HPDE6-E6E7 (cell line): ENCODE measurements at regions not wholly inside any gene's neighbourhood (a gene's known extent, or its start where the extent isn't known, plus 50 kb on each side); places are given as distances from the start of the nearest gene placed in this dataset.
A peak's percentile ranks its signal among the peaks of the same experiment; 100 is the strongest.
"Not testable (repeated sequence)": the region's sequence is repeated elsewhere in the genome, so short reads cannot be mapped to it uniquely, and the experiment has no call there.

Experiments
- DNase-seq: peaks from one replicate; pipeline ENCODE4 v3.0.0; 2011; ENCODE audit warnings: missing footprints; ENCODE audit errors: extremely low spot score

DNA sequence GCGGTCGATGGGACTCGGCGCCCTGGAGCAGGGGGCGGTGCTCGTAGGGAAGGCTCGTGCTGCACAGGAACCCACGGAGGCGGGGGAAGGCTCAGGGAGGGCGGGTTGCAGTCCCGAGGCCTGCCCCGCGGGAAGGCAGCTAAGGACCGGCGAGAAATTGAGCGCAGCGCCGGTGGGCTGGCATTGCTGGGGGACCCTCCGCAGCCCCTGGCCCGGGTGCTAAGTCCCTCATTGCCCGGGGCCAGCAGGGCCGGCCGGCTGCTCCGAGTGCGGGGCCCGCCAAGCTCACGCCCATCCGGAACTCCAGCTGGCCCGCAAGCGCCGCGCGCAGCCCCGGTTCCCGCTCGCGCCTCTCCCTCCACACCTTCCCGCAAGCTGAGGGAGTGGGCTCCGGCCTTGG, 576.8 kb upstream of the LINC00305 start:
- DNase-seq, result not testable (repeated sequence)

GRCh38 chr18:64720781-64721464, 572.0 kb upstream of the LINC00305 start:
- no peak for DNase-seq

DNA sequence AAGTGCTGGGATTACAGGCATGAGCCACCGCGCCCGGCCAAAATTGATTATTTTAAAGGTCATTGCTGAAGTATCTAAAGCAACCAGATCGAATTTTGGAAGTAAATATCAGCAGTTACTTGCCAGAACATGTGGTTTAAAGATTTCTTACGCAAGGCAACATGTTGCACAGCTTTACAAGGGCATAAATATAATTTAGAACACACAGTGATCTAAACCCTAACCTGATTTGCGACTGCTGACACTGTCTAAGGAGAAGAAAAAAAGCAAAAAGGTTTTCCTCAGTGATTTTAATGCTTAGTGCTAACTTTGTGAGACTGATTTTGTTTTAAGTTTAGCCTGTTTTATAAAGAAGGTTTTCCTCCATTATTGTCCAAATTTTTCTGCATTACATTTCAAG, 569.9 kb upstream of the LINC00305 start:
- no peak for DNase-seq

GRCh38 chr18:64717026-64717425, 568.1 kb upstream of the LINC00305 start:
- DNase-seq, result peak; percentile 32

DNA sequence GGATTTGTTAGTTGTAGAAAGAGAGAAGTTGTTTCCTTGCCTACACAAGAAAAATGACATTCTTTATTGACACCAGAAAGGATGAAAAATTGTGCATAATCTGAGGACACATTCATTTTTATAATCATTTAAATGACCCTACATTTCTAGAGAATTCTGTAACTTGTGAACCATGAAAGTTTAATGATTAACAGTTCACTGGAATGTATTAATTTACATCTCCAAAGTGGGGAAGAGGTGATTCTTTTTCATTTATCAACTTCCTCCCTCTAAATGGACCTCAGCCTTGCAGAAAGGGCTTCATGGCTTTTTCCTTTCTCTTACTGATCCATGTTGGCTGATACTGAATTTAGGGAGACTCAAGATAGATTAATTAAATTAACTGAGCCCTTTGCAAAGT, 565.2 kb upstream of the LINC00305 start:
- no peak for DNase-seq

GRCh38 chr18:64713284-64713683, 564.4 kb upstream of the LINC00305 start:
- no peak for DNase-seq

- DNase-seq, result no peak
These were observed 563.1 kb upstream of the LINC00305 start for GRCh38 chr18:64712035-64712434.

- DNase-seq, result no peak
These were observed 561.4 kb upstream of the LINC00305 start for GRCh38 chr18:64710105-64710861.

DNA sequence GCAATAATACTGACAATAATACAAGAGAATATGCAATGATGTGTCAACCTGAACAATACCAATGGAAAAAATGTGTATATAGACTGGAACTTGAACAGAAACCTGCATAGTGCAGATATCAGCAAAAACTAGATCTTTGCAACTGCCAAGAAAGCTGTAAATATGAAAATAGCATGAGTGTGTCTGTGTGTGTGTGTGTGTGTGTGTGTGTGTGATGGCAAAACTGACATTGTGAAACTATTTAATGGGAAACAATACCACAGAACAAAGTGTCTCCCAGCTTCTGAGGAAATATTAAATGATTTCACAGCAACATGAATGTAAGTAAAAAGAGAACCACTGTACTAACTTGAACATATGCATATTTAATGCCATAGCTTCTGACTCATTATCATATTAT, 558.2 kb upstream of the LINC00305 start:
- no peak for DNase-seq

DNA sequence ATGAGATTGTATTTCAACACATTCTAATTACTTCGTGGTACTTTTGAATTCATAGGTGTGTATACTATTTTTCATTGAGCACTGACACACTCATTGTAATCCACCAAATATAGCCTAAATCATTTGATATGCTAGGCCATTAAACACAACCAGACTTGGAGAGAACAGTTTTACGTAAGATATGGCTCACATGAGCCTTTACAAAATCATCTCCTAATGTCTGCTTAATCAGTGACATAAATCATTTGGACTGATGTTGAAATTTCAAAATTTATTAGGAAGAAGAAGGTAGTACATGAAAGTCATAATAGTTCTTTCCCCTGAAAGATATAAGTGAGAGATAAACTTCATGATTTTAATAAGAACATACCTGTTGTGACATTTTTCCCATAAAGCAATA, 550.2 kb upstream of the LINC00305 start:
- DNase-seq, result no peak

GRCh38 chr18:64695851-64696553, 547.1 kb upstream of the LINC00305 start:
- DNase-seq, result no peak

DNA sequence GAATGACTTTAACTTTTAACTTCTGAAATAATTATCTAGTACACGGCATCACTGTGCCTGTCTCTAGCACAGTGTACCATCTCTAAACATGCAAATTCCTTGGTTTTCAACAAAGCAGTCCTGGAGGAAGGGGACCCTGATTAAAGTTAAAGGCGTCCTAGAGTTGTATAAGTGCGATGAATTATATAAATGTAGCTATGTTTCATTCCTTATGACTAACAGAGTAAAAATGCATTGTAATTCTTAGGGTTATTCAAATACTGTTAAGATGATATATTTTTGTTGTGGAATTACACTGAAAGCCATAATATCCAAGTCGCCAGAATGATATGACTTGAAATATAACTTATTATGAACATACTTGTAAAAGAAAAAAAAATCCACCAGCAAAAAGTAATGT, 544.9 kb upstream of the LINC00305 start:
- DNase-seq, result no peak

GRCh38 chr18:64692826-64693225, 543.9 kb upstream of the LINC00305 start:
- DNase-seq, result no peak

- DNase-seq, result no peak
These were observed 530.2 kb upstream of the LINC00305 start for GRCh38 chr18:64679121-64679520.

DNA sequence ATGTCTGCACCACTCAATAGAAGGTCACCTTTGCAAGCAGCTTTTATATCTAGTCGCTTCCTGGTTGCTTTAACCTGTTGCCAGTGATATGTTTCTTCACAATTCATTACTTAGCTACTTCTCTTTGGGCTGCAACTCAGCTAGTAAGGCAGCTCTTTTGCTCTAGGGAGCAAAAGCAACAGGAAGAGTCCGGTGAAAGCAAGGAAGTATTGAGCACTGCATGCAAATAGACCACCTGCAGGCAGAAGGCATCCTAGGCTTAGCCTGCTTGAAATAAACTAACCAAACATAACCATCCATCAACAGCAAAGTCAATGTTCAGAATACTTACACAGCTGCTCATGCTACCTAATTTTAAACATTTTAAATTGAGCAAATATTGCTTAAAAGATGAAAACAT, 529.2 kb upstream of the LINC00305 start:
- no peak for DNase-seq

- DNase-seq, result no peak
These were observed 525.8 kb upstream of the LINC00305 start for GRCh38 chr18:64674694-64675093.

DNA sequence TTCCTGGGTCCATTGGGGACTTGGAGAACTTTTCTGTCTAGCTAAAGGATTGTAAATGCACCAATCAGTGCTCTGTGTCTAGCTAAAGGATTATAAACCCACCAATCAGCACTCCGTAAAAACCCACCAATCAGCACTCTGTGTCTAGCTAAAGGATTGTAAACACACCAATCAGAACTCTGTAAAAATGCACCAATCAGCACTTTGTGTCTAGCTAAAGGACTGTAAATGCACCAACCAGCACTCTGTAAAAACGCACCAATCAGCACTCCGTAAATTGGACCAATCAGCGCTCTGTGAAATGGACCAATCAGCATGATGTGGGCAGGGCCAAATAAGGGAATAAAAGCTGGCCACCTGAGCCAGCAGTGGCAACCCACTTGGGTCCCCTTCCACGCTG, 522.4 kb upstream of the LINC00305 start:
- not testable (repeated sequence) for DNase-seq

- no peak for DNase-seq
These were observed 519.6 kb upstream of the LINC00305 start for GRCh38 chr18:64668461-64668962.

- DNase-seq, result no peak
These were observed 514.2 kb upstream of the LINC00305 start for GRCh38 chr18:64663086-64663485.

GRCh38 chr18:64659196-64659595, 510.3 kb upstream of the LINC00305 start:
- DNase-seq, result no peak

DNA sequence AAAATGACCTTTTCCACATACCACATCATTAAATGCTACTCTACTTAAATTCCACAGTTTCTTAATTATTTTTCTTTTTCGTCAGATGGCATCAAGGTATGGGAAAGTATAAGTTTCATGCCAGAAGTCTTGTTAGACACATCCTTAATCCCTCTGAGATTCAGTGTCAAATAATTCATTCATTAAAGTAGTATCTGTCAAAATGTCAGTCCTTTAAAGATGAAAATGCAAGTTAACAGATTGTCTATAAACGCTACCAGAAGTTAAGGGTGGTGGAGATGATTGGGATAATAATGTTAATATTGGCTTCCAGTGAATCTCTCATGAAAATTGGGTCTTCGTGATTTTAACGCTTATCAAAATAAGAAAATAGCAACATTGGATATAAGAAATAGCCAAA, 504.2 kb upstream of the LINC00305 start:
- no peak for DNase-seq

GRCh38 chr18:64650068-64650467, 501.2 kb upstream of the LINC00305 start:
- DNase-seq, result no peak

- DNase-seq, result no peak
These were observed 496.9 kb upstream of the LINC00305 start for GRCh38 chr18:64645753-64646152.
